ENCODE measurements at regions not wholly inside any gene's neighbourhood (a gene's known extent, or its start where the extent isn't known, plus 50 kb on each side); places are given as distances from the start of the nearest gene placed in this dataset.
"Not testable (repeated sequence)": the region's sequence is repeated elsewhere in the genome, so short reads cannot be mapped to it uniquely, and the experiment has no call there.

- ATAC-seq = no peak
- BruUV-seq (replicated peaks) = no TSS peak
Observed at GRCh38 chr12:5273709-5274108, 158.2 kb upstream of the NTF3 start.

GRCh38 chr12:5276327-5276880 lies 155.5 kb upstream of the NTF3 start:
- Histone ChIP-seq H2AFZ (ENCODE audit: low read length) (no peak overlapping the region), H3F3A (ENCODE audit: low read length, unreplicated experiment) (no peaks in the 10 kb centered on the region), H4K20me1 (ENCODE audit: low read length) (no peaks in the 10 kb centered on the region), H3K27me3 (ENCODE audit: low read length) (no peaks in the 10 kb centered on the region), H3K4me1 (ENCODE audit: insufficient read depth, low read length) (no peaks in the 10 kb centered on the region), H3K9ac (ENCODE audit: low read length) (no peak overlapping the region), H3K36me3 (ENCODE audit: low read depth, low read length) (no peaks in the 10 kb centered on the region), H3K4me3 (ENCODE audit: low read length) (no peak overlapping the region), H3K4me2 (ENCODE audit: low read length) (no peak overlapping the region), H3K27ac (ENCODE audit: low read length) (no peak overlapping the region), H3K9me3 (ENCODE audit: low read length) (no peaks in the 10 kb centered on the region), H3K9me2 (replicated peaks; ENCODE audit: low read length) (no peaks in the 10 kb centered on the region), H3K79me2 (ENCODE audit: low read length) (no peaks in the 10 kb centered on the region)
- ChIA-PET POLR2A (ENCODE audit: unreplicated experiment) (no interaction called here), CTCF (no interaction called here)
- no TSS peak for BruUV-seq (replicated peaks)
- DNase-seq (no peak), ATAC-seq (no peak)
- TF ChIP-seq CTCF (conservative IDR thresholded peaks at IDR 0.05; ENCODE audit: low read depth, low read length) = no peak
- TF ChIP-seq EZH2 (IDR thresholded peaks at IDR 0.05; ENCODE audit: low read length, unreplicated experiment) = no peak
- no peak for TF ChIP-seq EZH2phosphoT487 (IDR thresholded peaks at IDR 0.05; ENCODE audit: borderline replicate concordance, low read length)
- intact Hi-C loops (cut with micrococcal nuclease) = no loop called here

More at GRCh38 chr12:5273709-5274108, 158.2 kb upstream of the NTF3 start:
- intact Hi-C loops (cut with micrococcal nuclease) = no loop called here
- no peaks in the 10 kb centered on the region for H3K4me1 ChIP-seq (ENCODE audit: insufficient read depth, low read length)
- H3K4me2 ChIP-seq (ENCODE audit: low read length) = no peak overlapping the region
- H3K36me3 ChIP-seq (ENCODE audit: low read depth, low read length) = no peaks in the 10 kb centered on the region
- H3F3A ChIP-seq (ENCODE audit: low read length, unreplicated experiment) = no peaks in the 10 kb centered on the region
- no peak overlapping the region for H3K9ac ChIP-seq (ENCODE audit: low read length)
- TF ChIP-seq CTCF (conservative IDR thresholded peaks at IDR 0.05; ENCODE audit: low read depth, low read length) = no peak
- no peak for TF ChIP-seq EZH2 (IDR thresholded peaks at IDR 0.05; ENCODE audit: low read length, unreplicated experiment)
- TF ChIP-seq EZH2phosphoT487 (IDR thresholded peaks at IDR 0.05; ENCODE audit: borderline replicate concordance, low read length) = no peak
- H4K20me1 ChIP-seq (ENCODE audit: low read length) = no peaks in the 10 kb centered on the region
- H3K79me2 ChIP-seq (ENCODE audit: low read length) = no peaks in the 10 kb centered on the region
- no peaks in the 10 kb centered on the region for H3K9me2 ChIP-seq (replicated peaks; ENCODE audit: low read length)
- ChIA-PET CTCF (no interaction called here), POLR2A (ENCODE audit: unreplicated experiment) (no interaction called here)
- H2AFZ ChIP-seq (ENCODE audit: low read length) = no peak overlapping the region
- H3K4me3 ChIP-seq (ENCODE audit: low read length) = no peak overlapping the region
- DNase-seq = no peak
- no peak overlapping the region for H3K27ac ChIP-seq (ENCODE audit: low read length)
- H3K27me3 ChIP-seq (ENCODE audit: low read length) = no peaks in the 10 kb centered on the region
- no peaks in the 10 kb centered on the region for H3K9me3 ChIP-seq (ENCODE audit: low read length)

DNA sequence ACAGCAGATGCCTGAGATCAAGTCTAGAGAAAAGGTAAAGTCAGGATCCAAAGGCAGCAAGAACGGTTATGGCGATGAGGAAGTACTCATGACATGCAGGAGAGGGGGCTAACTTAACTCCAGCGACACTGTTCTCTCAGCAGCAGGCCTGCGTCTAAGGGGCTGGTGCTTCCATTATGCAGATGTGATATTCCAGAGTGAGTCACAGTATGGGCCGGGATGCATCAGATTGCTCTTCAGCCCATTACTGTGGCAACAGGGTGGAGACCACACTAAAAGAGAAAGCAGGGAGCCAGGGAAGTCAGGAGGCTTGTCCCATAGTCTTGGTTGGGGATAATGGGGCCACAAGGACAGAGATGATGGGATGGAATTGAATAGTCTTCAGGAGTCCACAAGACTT lies 151.8 kb upstream of the NTF3 start:
- Histone ChIP-seq H3K27me3 (ENCODE audit: low read length) (no peaks in the 10 kb centered on the region), H3F3A (ENCODE audit: low read length, unreplicated experiment) (no peaks in the 10 kb centered on the region), H3K4me1 (ENCODE audit: insufficient read depth, low read length) (no peaks in the 10 kb centered on the region), H3K27ac (ENCODE audit: low read length) (no peak overlapping the region), H3K9ac (ENCODE audit: low read length) (no peak overlapping the region), H3K36me3 (ENCODE audit: low read depth, low read length) (no peaks in the 10 kb centered on the region), H3K9me3 (ENCODE audit: low read length) (no peaks in the 10 kb centered on the region), H3K4me3 (ENCODE audit: low read length) (no peak overlapping the region), H4K20me1 (ENCODE audit: low read length) (no peaks in the 10 kb centered on the region), H3K79me2 (ENCODE audit: low read length) (no peaks in the 10 kb centered on the region), H3K9me2 (replicated peaks; ENCODE audit: low read length) (no peaks in the 10 kb centered on the region), H3K4me2 (ENCODE audit: low read length) (no peak overlapping the region), H2AFZ (ENCODE audit: low read length) (no peak overlapping the region)
- no TSS peak for BruUV-seq (replicated peaks)
- TF ChIP-seq EZH2phosphoT487 (IDR thresholded peaks at IDR 0.05; ENCODE audit: borderline replicate concordance, low read length) (no peak), CTCF (conservative IDR thresholded peaks at IDR 0.05; ENCODE audit: low read depth, low read length) (no peak), EZH2 (IDR thresholded peaks at IDR 0.05; ENCODE audit: low read length, unreplicated experiment) (no peak)
- DNase-seq = no peak
- ChIA-PET POLR2A (ENCODE audit: unreplicated experiment) (no interaction called here), CTCF (no interaction called here)
- no peak for ATAC-seq
- intact Hi-C loops (cut with micrococcal nuclease) = no loop called here

- H2AFZ ChIP-seq (ENCODE audit: low read length); H3K4me1 ChIP-seq (ENCODE audit: insufficient read depth, low read length); H3K27me3 ChIP-seq (ENCODE audit: low read length); H3K9me3 ChIP-seq (ENCODE audit: low read length); H3K36me3 ChIP-seq (ENCODE audit: low read depth, low read length); H3K27ac ChIP-seq (ENCODE audit: low read length); H3K4me2 ChIP-seq (ENCODE audit: low read length); H3F3A ChIP-seq (ENCODE audit: low read length, unreplicated experiment); H3K9ac ChIP-seq (ENCODE audit: low read length); ATAC-seq; DNase-seq; BruUV-seq (replicated peaks); H3K4me3 ChIP-seq (ENCODE audit: low read length); H4K20me1 ChIP-seq (ENCODE audit: low read length); CTCF ChIA-PET; POLR2A ChIA-PET (ENCODE audit: unreplicated experiment); H3K79me2 ChIP-seq (ENCODE audit: low read length); intact Hi-C loops (cut with micrococcal nuclease); H3K9me2 ChIP-seq (replicated peaks; ENCODE audit: low read length): not testable (repeated sequence)
Observed at GRCh38 chr12:5290368-5290767, 141.5 kb upstream of the NTF3 start.
